Neural progenitor cell (in vitro differentiated cells): ENCODE measurements at regions not wholly inside any gene's neighbourhood (a gene's known extent, or its start where the extent isn't known, plus 50 kb on each side); places are given as distances from the start of the nearest gene placed in this dataset.

Experiments
- DNase-seq: peaks from one replicate; pipeline ENCODE4 v3.0.0-alpha.2; 2016; ENCODE audit warnings: low spot score
- H2AFZ ChIP-seq: fragments of 200-600 bp; sonication (generic); replicated peaks from 2 replicates; pipeline ENCODE4 v1.6.1; 2016; ENCODE audit warnings: antibody characterized with exemption
- H3F3A ChIP-seq: fragments of 200-600 bp; sonication (generic); 2 replicates; pipeline ENCODE4 v1.6.1; 2016; ENCODE audit warnings: antibody characterized with exemption, low read depth
- H3K27ac ChIP-seq: fragments of 200-600 bp; sonication (generic); 2 replicates; pipeline ENCODE4 v1.5.1; 2016; ENCODE audit warnings: mild to moderate bottlenecking
- H3K27me3 ChIP-seq: fragments of 200-600 bp; sonication (generic); 2 replicates; pipeline ENCODE4 v1.6.1; 2016; ENCODE audit warnings: mild to moderate bottlenecking, moderate library complexity
- H3K36me3 ChIP-seq: fragments of 200-600 bp; sonication (generic); 2 replicates; pipeline ENCODE4 v1.5.1; 2016
- H3K4me1 ChIP-seq: fragments of 200-600 bp; sonication (generic); 2 replicates; pipeline ENCODE4 v1.6.1; 2016; ENCODE audit warnings: mixed run types
- H3K4me2 ChIP-seq: fragments of 200-600 bp; sonication (generic); 2 replicates; pipeline ENCODE4 v1.6.1; 2016
- H3K4me3 ChIP-seq: fragments of 200-600 bp; sonication (generic); 2 replicates; pipeline ENCODE4 v1.5.1; 2016
- H3K79me2 ChIP-seq: fragments of 200-600 bp; sonication (generic); 2 replicates; pipeline ENCODE4 v1.6.1; 2016; ENCODE audit warnings: low read depth
- H3K9ac ChIP-seq: fragments of 200-600 bp; sonication (generic); 2 replicates; pipeline ENCODE4 v1.6.1; 2016
- H3K9me3 ChIP-seq: fragments of 200-600 bp; sonication (generic); 2 replicates; pipeline ENCODE4 v1.5.1; 2016; ENCODE audit warnings: low read depth
- H4K20me1 ChIP-seq: fragments of 200-600 bp; sonication (generic); 2 replicates; pipeline ENCODE4 v1.6.1; 2016; ENCODE audit warnings: low read depth
- H3K27ac Mint-ChIP-seq: 3 replicates; pipeline ENCODE4 v1.8.0; 2021; ENCODE audit warnings: mixed read lengths
- H3K27me3 Mint-ChIP-seq: 2 replicates; pipeline ENCODE4 v1.8.0; 2022; ENCODE audit warnings: low read depth, mild to moderate bottlenecking, inconsistent platforms, moderate library complexity, mixed read lengths; ENCODE audit not compliant: insufficient read depth
- H3K36me3 Mint-ChIP-seq: 3 replicates; pipeline ENCODE4 v1.8.0; 2021; ENCODE audit warnings: mixed read lengths
- H3K4me1 Mint-ChIP-seq: 3 replicates; pipeline ENCODE4 v1.8.0; 2021; ENCODE audit warnings: mixed read lengths
- H3K4me3 Mint-ChIP-seq: 3 replicates; pipeline ENCODE4 v1.8.0; 2021; ENCODE audit warnings: mild to moderate bottlenecking, moderate library complexity, mixed read lengths
- H3K9me3 Mint-ChIP-seq: 3 replicates; pipeline ENCODE4 v1.8.0; 2020; ENCODE audit warnings: mixed read lengths
- EZH2 ChIP-seq: fragments of 200-600 bp; sonication (generic); IDR thresholded peaks from 2 replicates; pipeline ENCODE4 v1.6.1; 2017; ENCODE audit warnings: antibody characterized with exemption, mild to moderate bottlenecking, moderate library complexity
- EZH2phosphoT487 ChIP-seq: fragments of 200-600 bp; sonication (generic); IDR thresholded peaks from 2 replicates; pipeline ENCODE4 v1.6.1; 2017; ENCODE audit warnings: antibody characterized with exemption
- TF ChIP-seq, protein P1 (sequence below): fragments of 200-600 bp; sonication (generic); IDR thresholded peaks from 2 replicates; pipeline ENCODE4 v1.5.1; 2017; ENCODE audit warnings: antibody characterized with exemption, mild to moderate bottlenecking

GRCh38 chr11:19400296-19400695 is 159.6 kb upstream of the E2F8 start:
- Histone ChIP-seq H3K27ac (no peak overlapping the region), H2AFZ (no peak overlapping the region)
- H3K27me3 Mint-ChIP-seq = no peaks in the 10 kb centered on the region

DNA sequence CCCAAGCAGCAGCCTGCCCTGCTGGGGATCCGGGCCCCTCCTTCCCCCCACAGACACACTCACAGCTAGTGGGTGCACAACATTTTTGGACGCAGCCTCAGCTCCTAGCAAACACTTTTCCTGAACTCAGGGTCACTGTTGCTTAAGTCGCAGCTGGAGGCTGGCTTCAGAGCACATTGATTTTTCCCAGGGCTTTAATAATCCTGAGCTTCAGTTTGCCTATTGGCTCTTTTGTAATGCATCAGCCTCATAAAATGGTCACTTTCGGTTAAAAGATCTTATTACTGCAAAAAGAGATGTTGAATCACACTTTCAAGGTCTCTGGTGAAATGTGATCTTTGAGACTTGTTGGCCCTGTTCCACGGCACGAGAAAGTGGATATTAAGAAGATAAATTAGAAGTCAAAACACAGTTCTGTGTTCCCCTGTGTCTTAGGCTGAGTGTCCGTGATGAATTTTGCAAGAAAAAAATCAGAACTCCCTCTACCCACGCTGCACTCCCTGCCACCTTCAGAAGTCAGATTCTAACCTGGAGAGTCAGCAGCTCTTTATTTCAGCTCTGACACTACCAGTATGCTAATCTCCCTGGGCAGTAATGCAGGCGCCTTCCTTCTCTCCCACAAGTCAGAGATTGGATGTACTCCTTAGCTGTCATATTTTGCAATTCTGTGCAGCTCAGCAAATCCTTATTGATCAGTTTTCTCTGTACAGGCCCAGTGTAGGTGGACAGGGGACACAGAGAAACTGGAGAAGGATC is 158.2 kb upstream of the E2F8 start:
- no peaks in the 10 kb centered on the region for H3F3A ChIP-seq
- H3K27ac Mint-ChIP-seq = no peak overlapping the region
- no peak overlapping the region for H3K9ac ChIP-seq
- no peaks in the 10 kb centered on the region for H4K20me1 ChIP-seq
- H3K4me3 ChIP-seq = no peak overlapping the region
- H3K4me1 ChIP-seq = peaks cover 6% of the 10 kb centered on the region
- no peak overlapping the region for H3K4me2 ChIP-seq
- DNase-seq = no peak
- peaks cover 2% of the 10 kb centered on the region for H3K36me3 Mint-ChIP-seq
- no peak overlapping the region for H3K27ac ChIP-seq
- H3K4me3 Mint-ChIP-seq = no peak overlapping the region
- TF ChIP-seq EZH2 (no peak), EZH2phosphoT487 (no peak)
- TF ChIP-seq, protein P1, sequence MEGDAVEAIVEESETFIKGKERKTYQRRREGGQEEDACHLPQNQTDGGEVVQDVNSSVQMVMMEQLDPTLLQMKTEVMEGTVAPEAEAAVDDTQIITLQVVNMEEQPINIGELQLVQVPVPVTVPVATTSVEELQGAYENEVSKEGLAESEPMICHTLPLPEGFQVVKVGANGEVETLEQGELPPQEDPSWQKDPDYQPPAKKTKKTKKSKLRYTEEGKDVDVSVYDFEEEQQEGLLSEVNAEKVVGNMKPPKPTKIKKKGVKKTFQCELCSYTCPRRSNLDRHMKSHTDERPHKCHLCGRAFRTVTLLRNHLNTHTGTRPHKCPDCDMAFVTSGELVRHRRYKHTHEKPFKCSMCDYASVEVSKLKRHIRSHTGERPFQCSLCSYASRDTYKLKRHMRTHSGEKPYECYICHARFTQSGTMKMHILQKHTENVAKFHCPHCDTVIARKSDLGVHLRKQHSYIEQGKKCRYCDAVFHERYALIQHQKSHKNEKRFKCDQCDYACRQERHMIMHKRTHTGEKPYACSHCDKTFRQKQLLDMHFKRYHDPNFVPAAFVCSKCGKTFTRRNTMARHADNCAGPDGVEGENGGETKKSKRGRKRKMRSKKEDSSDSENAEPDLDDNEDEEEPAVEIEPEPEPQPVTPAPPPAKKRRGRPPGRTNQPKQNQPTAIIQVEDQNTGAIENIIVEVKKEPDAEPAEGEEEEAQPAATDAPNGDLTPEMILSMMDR = no peak
- H3K79me2 ChIP-seq = no peaks in the 10 kb centered on the region
- no peaks in the 10 kb centered on the region for H3K9me3 Mint-ChIP-seq
- H2AFZ ChIP-seq = no peak overlapping the region
- H3K27me3 ChIP-seq = no peaks in the 10 kb centered on the region
- H3K27me3 Mint-ChIP-seq = no peaks in the 10 kb centered on the region
- no peaks in the 10 kb centered on the region for H3K9me3 ChIP-seq
- peaks cover 2% of the 10 kb centered on the region for H3K4me1 Mint-ChIP-seq
- H3K36me3 ChIP-seq = no peaks in the 10 kb centered on the region

More at GRCh38 chr11:19400296-19400695, 159.6 kb upstream of the E2F8 start:
- H4K20me1 ChIP-seq = no peaks in the 10 kb centered on the region
- Mint-ChIP-seq H3K9me3 (no peaks in the 10 kb centered on the region), H3K36me3 (no peaks in the 10 kb centered on the region), H3K4me1 (peaks cover 3% of the 10 kb centered on the region), H3K27ac (no peak overlapping the region), H3K4me3 (no peak overlapping the region)
- no peaks in the 10 kb centered on the region for H3K9me3 ChIP-seq
- no peak overlapping the region for H3K4me3 ChIP-seq
- no peak for TF ChIP-seq EZH2phosphoT487
- no peak for TF ChIP-seq EZH2
- no peaks in the 10 kb centered on the region for H3K79me2 ChIP-seq
- no peaks in the 10 kb centered on the region for H3K36me3 ChIP-seq
- no peak for DNase-seq
- H3K4me1 ChIP-seq = peaks cover 6% of the 10 kb centered on the region
- H3K9ac ChIP-seq = no peak overlapping the region
- no peaks in the 10 kb centered on the region for H3K27me3 ChIP-seq
- H3F3A ChIP-seq = no peaks in the 10 kb centered on the region
- H3K4me2 ChIP-seq = no peak overlapping the region

- Mint-ChIP-seq H3K36me3 (peaks cover 2% of the 10 kb centered on the region), H3K27me3 (no peaks in the 10 kb centered on the region), H3K4me1 (peaks cover 2% of the 10 kb centered on the region), H3K9me3 (no peaks in the 10 kb centered on the region), H3K27ac (no peak overlapping the region), H3K4me3 (no peak overlapping the region)
- Histone ChIP-seq H3K4me3 (no peak overlapping the region), H3K9ac (no peak overlapping the region), H3K36me3 (no peaks in the 10 kb centered on the region), H3K79me2 (no peaks in the 10 kb centered on the region), H2AFZ (no peak overlapping the region), H3F3A (no peaks in the 10 kb centered on the region), H3K27me3 (no peaks in the 10 kb centered on the region), H3K4me1 (peaks cover 6% of the 10 kb centered on the region), H3K27ac (no peak overlapping the region), H3K4me2 (no peak overlapping the region), H3K9me3 (no peaks in the 10 kb centered on the region), H4K20me1 (no peaks in the 10 kb centered on the region)
- DNase-seq = no peak
- TF ChIP-seq EZH2 (no peak), EZH2phosphoT487 (no peak)
- TF ChIP-seq, protein P1 = no peak
These were observed 157.5 kb upstream of the E2F8 start for GRCh38 chr11:19398273-19398672.

- no peak overlapping the region for H3K4me2 ChIP-seq
- H3F3A ChIP-seq = no peaks in the 10 kb centered on the region
- H2AFZ ChIP-seq = no peak overlapping the region
- H3K27me3 ChIP-seq = no peaks in the 10 kb centered on the region
- H3K9ac ChIP-seq = no peak overlapping the region
- H3K79me2 ChIP-seq = no peaks in the 10 kb centered on the region
- Mint-ChIP-seq H3K27me3 (peaks cover 4% of the 10 kb centered on the region), H3K27ac (no peak overlapping the region), H3K4me3 (no peak overlapping the region), H3K36me3 (peaks cover 2% of the 10 kb centered on the region), H3K9me3 (no peaks in the 10 kb centered on the region), H3K4me1 (peaks cover 23% of the 10 kb centered on the region)
- DNase-seq = no peak
- no peaks in the 10 kb centered on the region for H3K9me3 ChIP-seq
- H3K27ac ChIP-seq = no peak overlapping the region
- no peaks in the 10 kb centered on the region for H3K36me3 ChIP-seq
- H3K4me1 ChIP-seq = peaks cover 6% of the 10 kb centered on the region
- no peaks in the 10 kb centered on the region for H4K20me1 ChIP-seq
- H3K4me3 ChIP-seq = no peak overlapping the region
- TF ChIP-seq, protein P1 = no peak
These were observed 154.3 kb upstream of the E2F8 start for GRCh38 chr11:19395050-19395449.
